OCI-LY3 (cell line): ENCODE measurements at regions not wholly inside any gene's neighbourhood (a gene's known extent, or its start where the extent isn't known, plus 50 kb on each side); places are given as distances from the start of the nearest gene placed in this dataset.

Experiments used
- H2AFZ ChIP-seq: fragments of 200-600, 300-600 bp; shearing (Covaris generic); 2 replicates; pipeline ENCODE4 v1.6.0; 2014; ENCODE audit warnings: antibody characterized with exemption, low read depth, low read length
- H3K27ac ChIP-seq: fragments of 200-600, 300-600 bp; sonication (generic); 2 replicates; pipeline ENCODE4 v1.5.1; 2014; ENCODE audit warnings: mild to moderate bottlenecking, low read length, moderate library complexity, mixed read lengths
- H3K27me3 ChIP-seq: fragments of 200-600, 300-600 bp; sonication (generic); 2 replicates; pipeline ENCODE4 v1.6.1; 2014; ENCODE audit warnings: low read depth, low read length, mixed read lengths
- H3K36me3 ChIP-seq: fragments of 200-600, 300-600 bp; sonication (generic); replicated peaks from 2 replicates; pipeline ENCODE3; 2014; ENCODE audit warnings: low read depth, low read length, mixed read lengths
- H3K4me1 ChIP-seq: fragments of 300-600, 200-600 bp; sonication (generic); 2 replicates; pipeline ENCODE4 v1.6.1; 2014; ENCODE audit warnings: low read length, mixed read lengths
- H3K4me2 ChIP-seq: fragments of 200-600, 300-600 bp; sonication (generic); 2 replicates; pipeline ENCODE4 v1.6.1; 2014; ENCODE audit warnings: low read length, mixed read lengths
- H3K4me3 ChIP-seq: fragments of 300-600, 200-600 bp; sonication (generic); 2 replicates; pipeline ENCODE4 v1.5.1; 2014; ENCODE audit warnings: antibody characterized with exemption, mild to moderate bottlenecking, low read length, moderate library complexity
- H3K79me2 ChIP-seq: fragments of 300-600, 200-600 bp; shearing (Covaris generic); 2 replicates; pipeline ENCODE4 v1.6.1; 2014; ENCODE audit warnings: mild to moderate bottlenecking, low read length, mixed read lengths
- H3K9ac ChIP-seq: fragments of 300-600, 200-600 bp; shearing (Covaris generic); 2 replicates; pipeline ENCODE4 v1.6.0; 2014; ENCODE audit warnings: mild to moderate bottlenecking, low read length, moderate library complexity
- H3K9me3 ChIP-seq: fragments of 200-600, 300-600 bp; shearing (Covaris generic); 2 replicates; pipeline ENCODE4 v1.6.1; 2014; ENCODE audit warnings: low read length, mixed read lengths; ENCODE audit not compliant: insufficient read depth
- H4K20me1 ChIP-seq: fragments of 200-600, 300-600 bp; sonication (generic); 2 replicates; pipeline ENCODE4 v1.6.1; 2016; ENCODE audit warnings: low read length, mixed read lengths; ENCODE audit not compliant: insufficient read depth
- CTCF ChIP-seq: fragments of 200-600, 300-600 bp; sonication (generic); IDR thresholded peaks from 2 replicates; pipeline ENCODE4 v1.5.1; 2014; ENCODE audit warnings: antibody characterized with exemption, low read length, low read depth
- EZH2phosphoT487 ChIP-seq: fragments of 200-600 bp; shearing (Covaris generic); IDR thresholded peaks from 2 replicates; pipeline ENCODE4 v1.6.1; 2018; ENCODE audit warnings: antibody characterized with exemption, mixed run types, low read depth

- TF ChIP-seq EZH2phosphoT487: no peak
- TF ChIP-seq CTCF: no peak
- no peak overlapping the region for H3K27ac ChIP-seq
- no peak overlapping the region for H2AFZ ChIP-seq
- peaks cover 51% of the 10 kb centered on the region for H3K4me1 ChIP-seq
- no peaks in the 10 kb centered on the region for H3K9me3 ChIP-seq
- H3K4me2 ChIP-seq: no peak overlapping the region
- no peak overlapping the region for H3K9ac ChIP-seq
- H3K4me3 ChIP-seq: no peak overlapping the region
- H4K20me1 ChIP-seq: no peaks in the 10 kb centered on the region
- no peaks in the 10 kb centered on the region for H3K79me2 ChIP-seq
- no peaks in the 10 kb centered on the region for H3K36me3 ChIP-seq
- H3K27me3 ChIP-seq: no peaks in the 10 kb centered on the region
These were observed 128.7 kb downstream of the PALM2AKAP2 start for GRCh38 chr9:109908459-109909390.

GRCh38 chr9:109910671-109911518, 130.9 kb downstream of the PALM2AKAP2 start:
- H3K9ac ChIP-seq: no peak overlapping the region
- peaks cover 4% of the 10 kb centered on the region; the same call in 1 of the 2 replicates for H3K9me3 ChIP-seq
- H3K79me2 ChIP-seq: no peaks in the 10 kb centered on the region
- H3K4me1 ChIP-seq: peaks cover 57% of the 10 kb centered on the region
- H3K4me2 ChIP-seq: no peak overlapping the region
- H3K36me3 ChIP-seq: no peaks in the 10 kb centered on the region
- TF ChIP-seq EZH2phosphoT487: no peak
- TF ChIP-seq CTCF: no peak
- no peak overlapping the region for H3K4me3 ChIP-seq
- no peaks in the 10 kb centered on the region for H3K27me3 ChIP-seq
- no peak overlapping the region for H2AFZ ChIP-seq
- H4K20me1 ChIP-seq: no peaks in the 10 kb centered on the region
- no peak overlapping the region for H3K27ac ChIP-seq

GRCh38 chr9:109912082-109912582, 132.1 kb downstream of the PALM2AKAP2 start:
- H3K27ac ChIP-seq: no peak overlapping the region
- no peaks in the 10 kb centered on the region for H4K20me1 ChIP-seq
- H3K9me3 ChIP-seq: peaks cover 4% of the 10 kb centered on the region; the same call in 1 of the 2 replicates
- no peaks in the 10 kb centered on the region for H3K79me2 ChIP-seq
- no peak overlapping the region for H3K9ac ChIP-seq
- no peak for TF ChIP-seq EZH2phosphoT487
- no peak for TF ChIP-seq CTCF
- no peak overlapping the region for H3K4me3 ChIP-seq
- peaks cover 51% of the 10 kb centered on the region for H3K4me1 ChIP-seq
- no peak overlapping the region for H3K4me2 ChIP-seq
- no peaks in the 10 kb centered on the region for H3K36me3 ChIP-seq
- no peak overlapping the region for H2AFZ ChIP-seq
- no peaks in the 10 kb centered on the region for H3K27me3 ChIP-seq
